Activated CD4-positive, alpha-beta T cell treated with anti-CD3 and anti-CD28 coated beads, Interleukin-2, amount 10 ng/mL, durations not matched to agents 24 days and 14 days (primary cell): ENCODE measurements at regions not wholly inside any gene's neighbourhood (a gene's known extent, or its start where the extent isn't known, plus 50 kb on each side); places are given as distances from the start of the nearest gene placed in this dataset.

Experiments
- DNase-seq: peaks from one replicate; pipeline ENCODE4 v3.0.0; 2022
- H3K27ac Mint-ChIP-seq: one replicate; pipeline ENCODE4 v1.8.0; 2022; ENCODE audit warnings: mild to moderate bottlenecking, mixed read lengths
- H3K27me3 Mint-ChIP-seq: one replicate; pipeline ENCODE4 v1.8.0; 2022; ENCODE audit warnings: mixed read lengths
- H3K36me3 Mint-ChIP-seq: one replicate; pipeline ENCODE4 v1.8.0; 2022; ENCODE audit warnings: low read depth, mild to moderate bottlenecking, mixed read lengths
- H3K4me1 Mint-ChIP-seq: one replicate; pipeline ENCODE4 v1.8.0; 2021; ENCODE audit warnings: mixed read lengths
- H3K4me3 Mint-ChIP-seq: one replicate; pipeline ENCODE4 v1.8.0; 2022; ENCODE audit warnings: mild to moderate bottlenecking, moderate library complexity, mixed read lengths
- H3K9me3 Mint-ChIP-seq: one replicate; pipeline ENCODE4 v1.8.0; 2021; ENCODE audit warnings: mixed read lengths
- intact Hi-C: fragments of 100-400 bp; cut with micrococcal nuclease; formaldehyde crosslinking; loops from one replicate; pipeline ENCODE4 v1.15.1; 2023

DNA sequence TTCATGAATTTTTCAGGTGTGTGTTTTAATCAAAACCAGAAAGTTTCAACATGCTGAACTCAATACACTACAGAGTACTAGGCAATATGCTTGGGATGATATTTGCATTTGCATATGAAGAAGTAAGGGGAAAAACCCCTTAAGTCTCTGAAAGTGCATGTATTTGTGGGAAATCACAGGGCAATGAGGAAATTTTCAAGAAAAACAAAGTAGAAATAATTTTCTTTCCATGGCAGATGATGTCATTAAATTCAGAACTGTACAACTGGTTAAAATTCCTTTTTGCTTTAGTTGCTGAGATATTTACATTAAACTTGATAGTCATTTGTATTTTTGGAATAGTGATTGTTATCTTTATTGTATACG is 294.0 kb upstream of the TBC1D5 start:
- Mint-ChIP-seq H3K9me3 (peaks cover 1% of the 10 kb centered on the region), H3K4me1 (no peaks in the 10 kb centered on the region), H3K36me3 (no peaks in the 10 kb centered on the region), H3K27ac (no peak overlapping the region), H3K4me3 (no peak overlapping the region), H3K27me3 (no peaks in the 10 kb centered on the region)
- no peak for DNase-seq
- intact Hi-C loops: no loop called here

- Mint-ChIP-seq H3K27me3 (no peaks in the 10 kb centered on the region), H3K4me1 (no peaks in the 10 kb centered on the region), H3K36me3 (no peaks in the 10 kb centered on the region), H3K9me3 (no peaks in the 10 kb centered on the region), H3K27ac (no peak overlapping the region), H3K4me3 (no peak overlapping the region)
- DNase-seq: no peak
- intact Hi-C loops: no loop called here
These were observed 293.4 kb upstream of the TBC1D5 start for GRCh38 chr3:18035641-18036449.

DNA sequence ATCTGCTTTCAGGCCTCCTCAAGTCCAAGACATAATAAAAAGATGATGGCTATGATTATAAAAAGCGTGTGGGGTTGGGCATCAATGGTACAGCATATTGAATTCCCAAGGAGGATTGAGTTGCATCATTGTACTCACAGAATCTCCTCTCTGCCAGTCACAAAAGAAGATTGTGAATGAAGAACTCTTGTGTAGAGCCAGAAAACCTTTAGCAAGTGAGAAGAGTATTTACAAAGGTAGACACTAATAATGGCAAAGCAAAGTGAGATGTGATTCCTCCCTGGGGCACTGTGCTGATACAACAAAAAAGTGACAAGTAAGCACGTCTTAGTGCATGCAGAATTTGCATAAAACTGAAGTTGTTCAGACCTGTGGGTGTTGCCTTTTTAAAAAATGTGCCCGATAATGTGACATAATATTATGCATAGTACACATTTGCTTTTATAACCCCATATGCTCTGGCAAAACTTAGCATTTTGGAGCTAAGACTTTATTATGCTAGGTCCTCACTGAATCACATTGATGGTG is 291.2 kb upstream of the TBC1D5 start:
- no peak overlapping the region for H3K4me3 Mint-ChIP-seq
- H3K4me1 Mint-ChIP-seq: no peaks in the 10 kb centered on the region
- DNase-seq: no peak
- H3K27me3 Mint-ChIP-seq: no peaks in the 10 kb centered on the region
- no peaks in the 10 kb centered on the region for H3K9me3 Mint-ChIP-seq
- intact Hi-C loops: no loop called here
- no peaks in the 10 kb centered on the region for H3K36me3 Mint-ChIP-seq
- no peak overlapping the region for H3K27ac Mint-ChIP-seq

- H3K27ac Mint-ChIP-seq: no peak overlapping the region
- intact Hi-C loops: no loop called here
- no peak overlapping the region for H3K4me3 Mint-ChIP-seq
- no peaks in the 10 kb centered on the region for H3K4me1 Mint-ChIP-seq
- DNase-seq: no peak
- H3K9me3 Mint-ChIP-seq: no peaks in the 10 kb centered on the region
- H3K36me3 Mint-ChIP-seq: no peaks in the 10 kb centered on the region
- peaks cover 2% of the 10 kb centered on the region for H3K27me3 Mint-ChIP-seq
These were observed 288.0 kb upstream of the TBC1D5 start for GRCh38 chr3:18030371-18030870.

GRCh38 chr3:18027161-18027939 is 284.9 kb upstream of the TBC1D5 start:
- H3K36me3 Mint-ChIP-seq: no peaks in the 10 kb centered on the region
- no peaks in the 10 kb centered on the region for H3K9me3 Mint-ChIP-seq
- no peak overlapping the region for H3K4me3 Mint-ChIP-seq
- no peak overlapping the region for H3K27ac Mint-ChIP-seq
- no peak for DNase-seq
- H3K27me3 Mint-ChIP-seq: peaks cover 2% of the 10 kb centered on the region
- no peaks in the 10 kb centered on the region for H3K4me1 Mint-ChIP-seq
- intact Hi-C loops: no loop called here

- no peak overlapping the region for H3K27ac Mint-ChIP-seq
- H3K4me1 Mint-ChIP-seq: no peaks in the 10 kb centered on the region
- H3K27me3 Mint-ChIP-seq: peaks cover 4% of the 10 kb centered on the region
- H3K36me3 Mint-ChIP-seq: no peaks in the 10 kb centered on the region
- H3K9me3 Mint-ChIP-seq: no peaks in the 10 kb centered on the region
- DNase-seq: no peak
- no peak overlapping the region for H3K4me3 Mint-ChIP-seq
- intact Hi-C loops: no loop called here
These were observed 282.3 kb upstream of the TBC1D5 start for GRCh38 chr3:18024715-18025114.

DNA sequence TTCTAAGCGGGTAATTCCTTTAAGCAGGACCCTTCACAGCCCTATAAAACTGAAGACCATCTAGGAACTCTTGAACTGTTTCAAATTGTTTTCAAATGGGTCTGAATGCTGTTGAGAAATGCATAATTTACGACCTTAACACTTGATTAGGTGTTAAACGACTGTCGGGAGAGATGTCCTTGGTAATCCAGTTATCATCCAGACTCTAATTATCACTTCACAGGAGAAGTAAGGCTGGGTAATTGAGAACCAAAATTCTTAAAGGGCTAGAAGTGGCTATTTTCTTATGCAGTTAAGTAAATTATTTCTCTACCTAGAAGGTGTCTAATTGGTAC is 276.7 kb upstream of the TBC1D5 start:
- Mint-ChIP-seq H3K4me1 (no peaks in the 10 kb centered on the region), H3K9me3 (peaks cover 3% of the 10 kb centered on the region), H3K27me3 (peaks cover 27% of the 10 kb centered on the region), H3K27ac (no peak overlapping the region), H3K36me3 (no peaks in the 10 kb centered on the region), H3K4me3 (no peak overlapping the region)
- no peak for DNase-seq
- intact Hi-C loops: no loop called here

DNA sequence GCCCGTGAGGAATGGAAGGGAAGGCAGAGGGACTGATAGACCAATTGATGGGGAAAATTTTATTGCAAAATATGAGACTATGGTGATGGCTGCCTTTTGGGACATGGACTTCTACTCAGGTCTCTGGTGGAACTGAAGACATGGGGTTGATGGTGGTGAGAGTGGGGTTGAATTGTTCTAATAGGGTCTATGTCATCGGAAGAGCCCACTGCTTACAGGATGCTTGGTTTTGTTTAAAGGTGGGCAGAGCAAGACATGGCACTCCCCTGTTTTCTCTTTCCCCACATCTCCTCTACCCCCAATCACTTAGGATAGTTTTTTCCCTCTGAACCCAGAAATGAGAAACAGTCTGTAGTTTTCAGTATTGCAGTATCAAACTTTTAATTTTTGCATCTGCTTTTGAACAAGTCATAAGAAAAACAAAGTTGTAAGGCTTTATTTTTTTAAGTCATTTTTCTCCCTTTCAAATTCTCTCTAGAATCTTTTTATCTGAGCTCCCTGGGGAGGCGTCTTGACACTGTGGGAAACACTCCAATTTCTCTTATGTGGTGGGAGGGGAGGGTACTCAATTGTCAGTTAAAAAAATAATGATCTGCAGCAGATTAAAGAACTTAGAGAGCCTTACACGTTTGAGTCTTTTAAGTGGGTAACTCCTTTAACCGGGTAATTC is 276.2 kb upstream of the TBC1D5 start:
- no peak overlapping the region for H3K27ac Mint-ChIP-seq

DNA sequence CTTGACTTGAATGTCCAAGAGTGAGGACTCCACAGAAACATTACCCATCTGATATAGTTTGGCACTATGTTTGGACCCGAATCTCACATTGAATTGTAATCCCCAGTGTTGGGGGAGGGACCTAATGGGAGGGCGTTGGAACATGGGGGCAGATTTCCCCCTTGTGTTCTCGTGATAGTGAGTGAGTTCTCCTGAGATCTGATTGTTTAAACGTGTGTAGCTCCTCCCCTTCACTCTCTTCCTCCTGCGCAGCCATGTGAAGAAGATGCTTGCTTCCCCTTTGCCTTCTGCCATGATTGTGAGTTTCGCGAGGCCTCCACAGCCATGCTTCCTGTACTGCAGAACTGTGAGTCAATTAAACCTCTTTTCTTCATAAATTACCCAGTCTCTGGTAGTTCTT is 273.9 kb upstream of the TBC1D5 start:
- Mint-ChIP-seq H3K4me1 (no peaks in the 10 kb centered on the region), H3K4me3 (no peak overlapping the region), H3K36me3 (no peaks in the 10 kb centered on the region), H3K9me3 (peaks cover 3% of the 10 kb centered on the region), H3K27ac (no peak overlapping the region), H3K27me3 (peaks cover 27% of the 10 kb centered on the region)
- no peak for DNase-seq
- intact Hi-C loops: no loop called here

More for the DNA sequence above, 276.2 kb upstream of the TBC1D5 start:
- Mint-ChIP-seq H3K4me3 (no peak overlapping the region), H3K27me3 (peaks cover 27% of the 10 kb centered on the region), H3K36me3 (no peaks in the 10 kb centered on the region), H3K9me3 (peaks cover 3% of the 10 kb centered on the region), H3K4me1 (no peaks in the 10 kb centered on the region)
- DNase-seq: no peak
- intact Hi-C loops: no loop called here

- no peak for DNase-seq
- intact Hi-C loops: no loop called here
- H3K9me3 Mint-ChIP-seq: peaks cover 3% of the 10 kb centered on the region
- no peak overlapping the region for H3K27ac Mint-ChIP-seq
- no peaks in the 10 kb centered on the region for H3K36me3 Mint-ChIP-seq
- no peak overlapping the region for H3K4me3 Mint-ChIP-seq
- H3K27me3 Mint-ChIP-seq: peaks cover 7% of the 10 kb centered on the region
- no peaks in the 10 kb centered on the region for H3K4me1 Mint-ChIP-seq
These were observed 270.5 kb upstream of the TBC1D5 start for GRCh38 chr3:18012933-18013332.

- no peak for DNase-seq
- Mint-ChIP-seq H3K27me3 (peaks cover 2% of the 10 kb centered on the region), H3K27ac (no peak overlapping the region), H3K4me3 (no peak overlapping the region), H3K36me3 (no peaks in the 10 kb centered on the region), H3K4me1 (no peaks in the 10 kb centered on the region), H3K9me3 (peaks cover 3% of the 10 kb centered on the region)
- intact Hi-C loops: no loop called here
These were observed 270.0 kb upstream of the TBC1D5 start for GRCh38 chr3:18012436-18012835.

- H3K4me1 Mint-ChIP-seq: no peaks in the 10 kb centered on the region
- DNase-seq: no peak
- no peaks in the 10 kb centered on the region for H3K27me3 Mint-ChIP-seq
- intact Hi-C loops: no loop called here
- H3K27ac Mint-ChIP-seq: no peak overlapping the region
- no peaks in the 10 kb centered on the region for H3K36me3 Mint-ChIP-seq
- H3K4me3 Mint-ChIP-seq: no peak overlapping the region
- H3K9me3 Mint-ChIP-seq: peaks cover under 1% of the 10 kb centered on the region
These were observed 269.0 kb upstream of the TBC1D5 start for GRCh38 chr3:18011387-18011786.

DNA sequence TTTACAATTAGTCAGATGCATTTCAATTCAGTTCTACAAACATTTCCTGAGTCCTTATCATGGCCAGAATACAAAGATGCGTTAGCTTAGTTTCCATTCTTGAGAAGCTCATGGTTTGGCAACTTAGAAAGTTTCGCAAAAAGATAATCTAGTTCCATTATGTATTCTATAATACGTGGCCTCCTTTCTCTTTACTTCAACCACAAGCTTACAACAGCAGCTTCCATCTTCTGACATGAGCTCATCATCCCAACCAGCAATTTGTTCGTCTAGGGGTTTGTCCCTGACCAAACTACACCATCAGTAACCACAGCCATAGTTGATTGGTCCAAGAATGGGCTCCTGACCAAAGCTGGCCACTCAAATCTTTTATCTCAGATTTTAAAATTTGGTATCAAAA is 267.6 kb upstream of the TBC1D5 start:
- no peaks in the 10 kb centered on the region for H3K9me3 Mint-ChIP-seq
- no peak overlapping the region for H3K27ac Mint-ChIP-seq
- H3K27me3 Mint-ChIP-seq: no peaks in the 10 kb centered on the region
- DNase-seq: no peak
- no peaks in the 10 kb centered on the region for H3K4me1 Mint-ChIP-seq
- H3K4me3 Mint-ChIP-seq: no peak overlapping the region
- no peaks in the 10 kb centered on the region for H3K36me3 Mint-ChIP-seq
- intact Hi-C loops: no loop called here
